K562 (cell line): ENCODE measurements at regions not wholly inside any gene's neighbourhood (a gene's known extent, or its start where the extent isn't known, plus 50 kb on each side); places are given as distances from the start of the nearest gene placed in this dataset.

Experiments
- ATAC-seq: fragments of 200-7000 bp; cut with Tn5 transposase; 3 replicates; pipeline ENCODE4 v1.9.1; 2020; ENCODE audit warnings: moderate library complexity
- BruUV-seq: library from RNA; stranded (reverse); fragments of 400-500 nt; replicated peaks from 2 replicates; lab custom pipeline; 2021; lab: Mats Ljungman, UMichigan
- CTCF ChIA-PET: fragments of 300-600 bp; formaldehyde crosslinking; extraction: SDS; loops from one replicate; lab custom pipeline; 2021; ENCODE audit warnings: low intra/inter-chr PET ratio; lab: Yijun Ruan, JAX
- POLR2A ChIA-PET: fragments of 300-600, 350-650 bp; sonication (Branson Sonifier 250); formaldehyde crosslinking; extraction: SDS; loops from one replicate; lab custom pipeline; 2021; ENCODE audit warnings: antibody characterized with exemption, inconsistent platforms; lab: Yijun Ruan, JAX
- DNase-seq, 4 experiments: peaks; one replicate each; pipeline versions ENCODE4 v3.0.0 to v3.0.0-alpha.2; 2011 to 2018; ENCODE audit warnings: low spot score in 3 of 4, mixed read lengths in 3 of 4; ENCODE audit errors: extremely low read depth in 1 of 4
- FAIRE-seq: peaks from 2 replicates; lab custom pipeline; 2011; peaks lifted over from hg19 to GRCh38; lab: Jason Lieb, UNC
- H2AFZ ChIP-seq: 2 replicates; pipeline ENCODE4 v1.6.0; 2011; ENCODE audit warnings: low read depth, low read length, control low read depth, inconsistent platforms
- H3K27ac ChIP-seq: fragments of 200-600 bp; 3 replicates; pipeline ENCODE4 v1.8.0; 2011; ENCODE audit warnings: low read depth, mild to moderate bottlenecking, control low read depth, inconsistent platforms, low read length, moderate library complexity, mixed read lengths; ENCODE audit errors: extremely low read depth
- H3K27me3 ChIP-seq, 2 experiments: fragments of 300-600 bp in 1 of 2; 2 replicates in 1 of 2; 3 replicates in 1 of 2; pipeline versions ENCODE4 v1.6.0 to v1.8.0; 2011; ENCODE audit warnings: inconsistent platforms in 2 of 2, low read length in 2 of 2, mild to moderate bottlenecking in 1 of 2, mixed read lengths in 1 of 2, moderate library complexity in 1 of 2; ENCODE audit not compliant: control insufficient read depth in 2 of 2, insufficient read depth in 2 of 2
- H3K36me3 ChIP-seq: fragments of 300-600 bp; 3 replicates; pipeline ENCODE4 v1.8.0; 2011; ENCODE audit warnings: mild to moderate bottlenecking, low read length, inconsistent platforms; ENCODE audit not compliant: control insufficient read depth, insufficient read depth
- H3K4me1 ChIP-seq, 2 experiments: fragments of 200-600 bp in 1 of 2; replicated peaks in 1 of 2; 2 replicates in 1 of 2; 3 replicates in 1 of 2; pipeline versions ENCODE4 v1.5.1 to v1.8.0; 2011; ENCODE audit warnings: inconsistent platforms in 2 of 2, low read length in 2 of 2, mild to moderate bottlenecking in 1 of 2, mixed read lengths in 1 of 2, moderate library complexity in 1 of 2; ENCODE audit not compliant: control insufficient read depth in 2 of 2, insufficient read depth in 2 of 2
- H3K4me2 ChIP-seq: 2 replicates; pipeline ENCODE4 v1.6.1; 2011; ENCODE audit warnings: low read length, control low read depth, inconsistent platforms, mixed read lengths; ENCODE audit not compliant: insufficient read depth
- H3K4me3 ChIP-seq: fragments of 200-600 bp; sonication (generic), shearing (Covaris generic); 2 replicates; pipeline ENCODE4 v1.5.1; 2016; ENCODE audit warnings: control low read depth, inconsistent platforms
- H3K79me2 ChIP-seq: fragments of 200-600 bp; 3 replicates; pipeline ENCODE4 v1.8.0; 2011; ENCODE audit warnings: low read length, inconsistent platforms; ENCODE audit not compliant: control insufficient read depth, insufficient read depth
- H3K9ac ChIP-seq, 2 experiments: 2 replicates each; pipeline versions ENCODE4 v1.6.0 to v1.6.1; 2011; ENCODE audit warnings: low read depth in 2 of 2, low read length in 2 of 2, control low read depth in 1 of 2, inconsistent platforms in 1 of 2, mild to moderate bottlenecking in 1 of 2, mixed read lengths in 1 of 2; ENCODE audit not compliant: insufficient read depth in 1 of 2
- H3K9me1 ChIP-seq: one replicate; pipeline ENCODE4 v1.6.0; 2011; ENCODE audit warnings: inconsistent platforms, mild to moderate bottlenecking, low read length, moderate library complexity; ENCODE audit not compliant: control insufficient read depth, insufficient read depth
- H3K9me3 ChIP-seq: replicated peaks from 2 replicates; pipeline ENCODE4 v1.5.1; 2011; ENCODE audit warnings: low read depth, low read length, inconsistent platforms; ENCODE audit not compliant: control insufficient read depth, insufficient read depth
- H4K20me1 ChIP-seq: replicated peaks from 2 replicates; pipeline ENCODE4 v1.6.1; 2011; ENCODE audit warnings: low read length, inconsistent platforms, mixed read lengths; ENCODE audit not compliant: control insufficient read depth, insufficient read depth
- CREB5 ChIP-seq: fragments of 250-450 bp; sonication (Bioruptor Pico); IDR thresholded peaks from 2 replicates; pipeline ENCODE4 v1.5.0; 2020; ENCODE audit warnings: mild to moderate bottlenecking
- CSDE1 ChIP-seq, 2 experiments: fragments of 450-650 bp; IDR thresholded peaks; 2 replicates each; pipeline ENCODE4 v1.6.1; 2016; ENCODE audit warnings: mild to moderate bottlenecking in 1 of 2
- ETV1 ChIP-seq: fragments of 450-650 bp; conservative IDR thresholded peaks from 2 replicates; pipeline ENCODE4 v1.6.1; 2016; ENCODE audit warnings: missing genetic modification characterization, control low read depth, low read depth, missing compliant biosample characterization
- TEAD1 ChIP-seq, 2 experiments: fragments of 450-650 bp in 1 of 2; sonication (generic) in 1 of 2; formaldehyde crosslinking; IDR thresholded peaks; 2 replicates each; pipeline versions ENCODE4 v1.4.0 to v1.8.0; 2020 to 2022; ENCODE audit warnings: mild to moderate bottlenecking in 2 of 2, missing genetic modification reagents in 1 of 2
- ZFP30 ChIP-seq: fragments of 250-450 bp; sonication (Bioruptor Pico); IDR thresholded peaks from 2 replicates; pipeline ENCODE4 v1.8.0; 2022; ENCODE audit warnings: moderate library complexity, mild to moderate bottlenecking, inconsistent platforms, borderline replicate concordance
- ZNF280B ChIP-seq: fragments of 250-450 bp; sonication (Bioruptor Pico); IDR thresholded peaks from 2 replicates; pipeline ENCODE4 v1.5.1; 2021; ENCODE audit warnings: mild to moderate bottlenecking
- ZNF431 ChIP-seq: sonication (generic); formaldehyde crosslinking; IDR thresholded peaks from 2 replicates; pipeline ENCODE4 v1.8.0; 2022; ENCODE audit warnings: mild to moderate bottlenecking, missing genetic modification reagents
- WGBS: fragments of 100-300 bp; shearing (Covaris generic); methylation state at CpG from one replicate; pipeline ENCODE4 v1.1.6; 2016; ENCODE audit warnings: low coverage, mixed read lengths; ENCODE audit not compliant: insufficient coverage; ENCODE audit errors: missing lambda C conversion rate; 5-methylcytosine and 5-hydroxymethylcytosine counted together
- in situ Hi-C: fragments of 300-500 bp; cut with MboI; formaldehyde crosslinking; loops from 4 replicates; pipeline ENCODE4 v1.15.0; 2018; ENCODE audit warnings: inconsistent platforms, mixed read lengths
- intact Hi-C: fragments of 100-400 bp; cut with micrococcal nuclease; formaldehyde crosslinking; loops from 2 replicates; pipeline ENCODE4 v1.14.2; 2022

- DNase-seq (no peak), ATAC-seq (no peak), FAIRE-seq (no peak)
- H3K9ac ChIP-seq: no peak overlapping the region
- no peak overlapping the region for H3K4me2 ChIP-seq
- no peaks in the 10 kb centered on the region for H3K79me2 ChIP-seq
- WGBS: 0% methylated on average over 4 of the region's 4 CpGs
- no peaks in the 10 kb centered on the region for H4K20me1 ChIP-seq
- no peak overlapping the region for H2AFZ ChIP-seq
- H3K9me3 ChIP-seq: no peaks in the 10 kb centered on the region
- POLR2A ChIA-PET: no interaction called here
- BruUV-seq: no TSS peak
- CTCF ChIA-PET: interaction anchor here (0.6 kb wide), 1 partner anchor 126 kb away, joined by 3 read pairs; no protein-coding TSS in a partner anchor
- TF ChIP-seq CSDE1 (IDR thresholded peaks at IDR 0.05) (no peak), ZNF280B (CRISPR knock-in tag) (no peak), CREB5 (no peak), TEAD1 (CRISPR knock-in tag; IDR thresholded peaks at IDR 0.05) (no peak), ZFP30 (CRISPR knock-in tag) (no peak), ZNF431 (no peak), ETV1 (tag) (no peak)
- H3K27ac ChIP-seq: no peak overlapping the region
- H3K36me3 ChIP-seq: no peaks in the 10 kb centered on the region
- intact Hi-C loops (no loop called here), in situ Hi-C loops (no loop called here)
- no peaks in the 10 kb centered on the region for H3K4me1 ChIP-seq
- no peak overlapping the region for H3K4me3 ChIP-seq
- no peaks in the 10 kb centered on the region for H3K9me1 ChIP-seq
- H3K27me3 ChIP-seq: no peaks in the 10 kb centered on the region
Measured at GRCh38 chr11:36807871-36808270, 209.8 kb upstream of the RAG2 start.
